Ovary (tissue), 3 donors: ENCODE measurements at regions not wholly inside any gene's neighbourhood (a gene's known extent, or its start where the extent isn't known, plus 50 kb on each side); places are given as distances from the start of the nearest gene placed in this dataset.

Experiments used
- CTCF ChIP-seq, 3 donors: fragments of 450-650 bp in 2 of 3; fragments of 200-600 bp in 1 of 3; IDR thresholded peaks; one replicate each; pipeline versions ENCODE4 v1.5.1 to v1.8.0; 2016 to 2022; ENCODE audit warnings: antibody characterized with exemption in 3 of 3, mild to moderate bottlenecking in 1 of 3
- EP300 ChIP-seq: sonication (generic); formaldehyde crosslinking; IDR thresholded peaks from one replicate; pipeline ENCODE4 v1.6.1; 2017; ENCODE audit warnings: antibody characterized with exemption
- POLR2A ChIP-seq: fragments of 450-650 bp; IDR thresholded peaks from one replicate; pipeline ENCODE4 v1.6.1; 2017; ENCODE audit warnings: antibody characterized with exemption, mild to moderate bottlenecking, moderate library complexity
- donor health status: DM: no; HTN: no; CAD: no.

GRCh38 chr6:169845426-169846285, 94.2 kb downstream of the ERMARD start:
- no peak for TF ChIP-seq POLR2A
- TF ChIP-seq CTCF (IDR thresholded peaks at IDR 0.05) = no peak
- TF ChIP-seq EP300 = no peak
